IPS-18c (cell line): ENCODE measurements at regions not wholly inside any gene's neighbourhood (a gene's known extent, or its start where the extent isn't known, plus 50 kb on each side); places are given as distances from the start of the nearest gene placed in this dataset.

Source experiments
- H3K4me3 ChIP-seq: 2 replicates; pipeline ENCODE4 v1.7.0; 2013; ENCODE audit warnings: low read depth, mild to moderate bottlenecking, low read length, moderate library complexity; ENCODE audit not compliant: insufficient read depth
- H3K9me3 ChIP-seq: one replicate; pipeline ENCODE4 v1.6.1; 2013; ENCODE audit warnings: mild to moderate bottlenecking, low read length, moderate library complexity; ENCODE audit not compliant: control insufficient read depth, insufficient read depth

GRCh38 chr17:77646046-77646430 is 312.5 kb upstream of the TNRC6C start:
- H3K9me3 ChIP-seq: no peaks in the 10 kb centered on the region
- H3K4me3 ChIP-seq: no peak overlapping the region

- H3K9me3 ChIP-seq: no peaks in the 10 kb centered on the region
- no peak overlapping the region for H3K4me3 ChIP-seq
Observed at GRCh38 chr17:77647531-77647930, 311.0 kb upstream of the TNRC6C start.

- Histone ChIP-seq H3K9me3 (no peaks in the 10 kb centered on the region), H3K4me3 (no peak overlapping the region)
Observed at GRCh38 chr17:77649717-77650211, 308.7 kb upstream of the TNRC6C start.

- Histone ChIP-seq H3K9me3 (no peaks in the 10 kb centered on the region), H3K4me3 (no peak overlapping the region)
Observed at GRCh38 chr17:77651988-77652387, 306.5 kb upstream of the TNRC6C start.

GRCh38 chr17:77654296-77654695 is 304.2 kb upstream of the TNRC6C start:
- H3K4me3 ChIP-seq: no peak overlapping the region
- peaks cover 4% of the 10 kb centered on the region for H3K9me3 ChIP-seq

GRCh38 chr17:77654850-77655249 is 303.7 kb upstream of the TNRC6C start:
- no peak overlapping the region for H3K4me3 ChIP-seq
- H3K9me3 ChIP-seq: peaks cover 6% of the 10 kb centered on the region

- H3K9me3 ChIP-seq: peaks cover 6% of the 10 kb centered on the region
- H3K4me3 ChIP-seq: no peak overlapping the region
Observed at GRCh38 chr17:77656054-77656453, 302.4 kb upstream of the TNRC6C start.

GRCh38 chr17:77657839-77658238 is 300.7 kb upstream of the TNRC6C start:
- H3K9me3 ChIP-seq: peaks cover 6% of the 10 kb centered on the region
- H3K4me3 ChIP-seq: no peak overlapping the region

GRCh38 chr17:77660524-77660923 is 298.0 kb upstream of the TNRC6C start:
- peaks cover 9% of the 10 kb centered on the region for H3K9me3 ChIP-seq
- no peak overlapping the region for H3K4me3 ChIP-seq

GRCh38 chr17:77662833-77663232 is 295.7 kb upstream of the TNRC6C start:
- H3K4me3 ChIP-seq: no peak overlapping the region
- H3K9me3 ChIP-seq: peaks cover 9% of the 10 kb centered on the region

- Histone ChIP-seq H3K4me3 (no peak overlapping the region; the same call in 1 of the 2 replicates), H3K9me3 (peaks cover 4% of the 10 kb centered on the region)
Observed at GRCh38 chr17:77664097-77664729, 294.3 kb upstream of the TNRC6C start.

- H3K4me3 ChIP-seq: no peak overlapping the region
- H3K9me3 ChIP-seq: peaks cover 2% of the 10 kb centered on the region
Observed at GRCh38 chr17:77665833-77666232, 292.7 kb upstream of the TNRC6C start.

GRCh38 chr17:77666462-77666861 is 292.0 kb upstream of the TNRC6C start:
- no peak overlapping the region for H3K4me3 ChIP-seq
- peaks cover 2% of the 10 kb centered on the region for H3K9me3 ChIP-seq

- no peak overlapping the region for H3K4me3 ChIP-seq
- H3K9me3 ChIP-seq: peaks cover 2% of the 10 kb centered on the region
Observed at GRCh38 chr17:77666881-77667395, 291.6 kb upstream of the TNRC6C start.

GRCh38 chr17:77667478-77667877 is 291.0 kb upstream of the TNRC6C start:
- Histone ChIP-seq H3K4me3 (no peak overlapping the region), H3K9me3 (peaks cover 2% of the 10 kb centered on the region)

GRCh38 chr17:77668518-77668917 is 290.0 kb upstream of the TNRC6C start:
- Histone ChIP-seq H3K9me3 (peaks cover 2% of the 10 kb centered on the region), H3K4me3 (no peak overlapping the region)

GRCh38 chr17:77670173-77670572 is 288.3 kb upstream of the TNRC6C start:
- Histone ChIP-seq H3K4me3 (no peak overlapping the region), H3K9me3 (no peaks in the 10 kb centered on the region)

GRCh38 chr17:77674358-77674757 is 284.1 kb upstream of the TNRC6C start:
- H3K9me3 ChIP-seq: no peaks in the 10 kb centered on the region
- no peak overlapping the region for H3K4me3 ChIP-seq

- Histone ChIP-seq H3K4me3 (no peak overlapping the region), H3K9me3 (no peaks in the 10 kb centered on the region)
Observed at GRCh38 chr17:77675411-77675810, 283.1 kb upstream of the TNRC6C start.
